AG09319 (cell line): ENCODE measurements at regions not wholly inside any gene's neighbourhood (a gene's known extent, or its start where the extent isn't known, plus 50 kb on each side); places are given as distances from the start of the nearest gene placed in this dataset.
"Not testable (repeated sequence)": the region's sequence is repeated elsewhere in the genome, so short reads cannot be mapped to it uniquely, and the experiment has no call there.

Source experiments
- DNase-seq: peaks from one replicate; pipeline ENCODE4 v3.0.0-alpha.2; 2010; ENCODE audit warnings: low read depth; ENCODE audit errors: extremely low read depth
- TF ChIP-seq, protein P1 (sequence below): IDR thresholded peaks from 2 replicates; pipeline ENCODE4 v1.5.1; 2011; ENCODE audit warnings: low read depth, mild to moderate bottlenecking, inconsistent platforms, low read length, moderate library complexity

DNA sequence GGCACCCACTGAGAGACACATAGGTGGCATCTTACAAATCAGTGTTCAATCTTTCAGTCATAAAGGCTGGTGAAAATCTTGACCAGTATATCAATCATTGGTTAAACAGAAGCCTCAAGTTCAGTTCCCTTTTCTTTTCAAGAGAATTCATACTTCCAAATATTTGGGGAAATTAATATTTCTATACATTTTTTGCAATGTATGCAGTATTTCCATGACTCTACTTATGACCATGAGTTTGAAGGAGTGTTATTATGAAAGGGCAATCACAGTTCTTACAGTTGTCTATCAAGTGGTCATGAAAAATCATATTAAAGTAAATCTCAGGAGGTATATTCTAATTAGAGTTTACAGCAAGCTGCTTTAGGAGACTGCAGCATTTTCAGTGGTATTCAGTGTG, 724.0 kb downstream of the ANKRD7 start:
- DNase-seq = no peak
- TF ChIP-seq, protein P1, sequence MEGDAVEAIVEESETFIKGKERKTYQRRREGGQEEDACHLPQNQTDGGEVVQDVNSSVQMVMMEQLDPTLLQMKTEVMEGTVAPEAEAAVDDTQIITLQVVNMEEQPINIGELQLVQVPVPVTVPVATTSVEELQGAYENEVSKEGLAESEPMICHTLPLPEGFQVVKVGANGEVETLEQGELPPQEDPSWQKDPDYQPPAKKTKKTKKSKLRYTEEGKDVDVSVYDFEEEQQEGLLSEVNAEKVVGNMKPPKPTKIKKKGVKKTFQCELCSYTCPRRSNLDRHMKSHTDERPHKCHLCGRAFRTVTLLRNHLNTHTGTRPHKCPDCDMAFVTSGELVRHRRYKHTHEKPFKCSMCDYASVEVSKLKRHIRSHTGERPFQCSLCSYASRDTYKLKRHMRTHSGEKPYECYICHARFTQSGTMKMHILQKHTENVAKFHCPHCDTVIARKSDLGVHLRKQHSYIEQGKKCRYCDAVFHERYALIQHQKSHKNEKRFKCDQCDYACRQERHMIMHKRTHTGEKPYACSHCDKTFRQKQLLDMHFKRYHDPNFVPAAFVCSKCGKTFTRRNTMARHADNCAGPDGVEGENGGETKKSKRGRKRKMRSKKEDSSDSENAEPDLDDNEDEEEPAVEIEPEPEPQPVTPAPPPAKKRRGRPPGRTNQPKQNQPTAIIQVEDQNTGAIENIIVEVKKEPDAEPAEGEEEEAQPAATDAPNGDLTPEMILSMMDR = no peak

DNA sequence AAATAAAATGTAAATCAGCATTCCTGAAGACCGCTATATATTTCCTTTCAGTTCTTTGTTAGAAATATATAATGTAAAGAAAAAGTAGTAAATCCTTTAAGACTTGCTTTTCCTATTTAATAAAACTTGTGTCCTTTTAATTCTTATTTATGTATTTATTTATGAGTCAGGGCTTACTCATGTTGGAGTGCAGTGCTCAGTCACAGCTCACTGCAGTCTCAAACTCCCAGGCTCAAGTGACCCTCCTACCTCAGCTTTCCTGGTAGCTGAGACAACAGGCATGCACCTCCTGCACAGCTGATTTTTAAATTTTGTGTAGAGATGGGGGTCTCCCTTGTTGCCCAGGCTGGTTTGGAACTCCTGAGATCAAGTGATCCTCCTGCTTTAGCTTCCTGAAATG, 724.5 kb downstream of the ANKRD7 start:
- TF ChIP-seq, protein P1 = no peak
- DNase-seq = no peak

DNA sequence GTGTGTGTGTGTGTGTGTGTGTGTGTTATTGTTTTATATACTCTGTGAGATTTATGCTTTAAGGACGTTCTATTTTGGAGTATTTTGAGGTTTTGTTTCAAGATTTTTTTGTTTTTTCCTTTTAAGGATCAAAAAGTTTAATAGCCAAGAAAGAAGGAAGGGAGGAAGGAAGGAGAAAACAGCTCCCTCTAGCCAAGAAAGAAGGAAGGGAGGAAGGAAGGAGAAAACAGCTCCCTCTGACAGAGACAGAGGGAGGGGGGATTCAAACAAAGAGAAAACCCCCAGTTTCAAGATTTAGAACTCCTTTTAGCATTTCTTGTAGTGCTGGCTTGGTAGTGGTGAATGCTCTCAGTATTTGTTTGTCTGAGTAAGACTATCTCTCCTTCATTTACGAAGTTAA, 731.8 kb downstream of the ANKRD7 start:
- DNase-seq = not testable (repeated sequence)

DNA sequence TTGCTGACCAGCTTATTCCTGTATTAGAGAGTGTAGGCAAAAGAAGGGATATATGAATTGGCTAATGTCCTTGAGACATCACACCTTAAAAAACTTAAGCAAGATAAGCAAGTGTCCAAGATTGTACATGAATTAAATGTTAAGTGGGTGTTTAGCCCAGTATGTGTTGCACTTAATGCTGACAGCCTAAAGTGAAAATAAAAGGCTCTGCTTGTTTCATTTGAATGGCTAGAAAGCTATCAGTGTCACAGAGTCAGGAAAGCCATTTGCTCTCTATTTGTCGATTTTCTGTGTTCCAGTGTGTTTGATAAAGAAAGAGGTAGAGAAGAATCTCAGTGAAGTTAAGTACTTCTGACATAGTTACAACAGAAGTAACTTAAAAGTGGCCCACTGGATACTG, 744.9 kb downstream of the ANKRD7 start:
- TF ChIP-seq, protein P1 = no peak
- DNase-seq = no peak

DNA sequence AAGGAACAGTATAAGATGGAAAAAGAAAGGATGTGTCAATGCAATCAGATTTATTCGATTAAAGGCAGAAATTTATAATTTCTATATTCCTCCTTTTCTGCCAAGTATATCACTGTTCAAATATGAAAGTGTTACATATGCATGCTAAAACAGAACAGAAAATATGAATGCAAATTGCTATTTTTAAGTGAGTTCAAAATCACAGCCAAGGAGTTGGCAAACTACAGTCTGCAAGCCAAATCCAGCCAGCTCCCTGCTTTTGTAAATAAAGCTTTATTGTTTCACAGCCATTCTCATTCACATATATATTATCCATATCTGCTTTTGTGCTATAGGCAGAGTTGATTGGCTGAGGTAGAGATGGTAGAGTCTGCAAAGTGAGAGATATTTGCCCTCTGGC, 747.2 kb downstream of the ANKRD7 start:
- TF ChIP-seq, protein P1 = no peak
- no peak for DNase-seq

DNA sequence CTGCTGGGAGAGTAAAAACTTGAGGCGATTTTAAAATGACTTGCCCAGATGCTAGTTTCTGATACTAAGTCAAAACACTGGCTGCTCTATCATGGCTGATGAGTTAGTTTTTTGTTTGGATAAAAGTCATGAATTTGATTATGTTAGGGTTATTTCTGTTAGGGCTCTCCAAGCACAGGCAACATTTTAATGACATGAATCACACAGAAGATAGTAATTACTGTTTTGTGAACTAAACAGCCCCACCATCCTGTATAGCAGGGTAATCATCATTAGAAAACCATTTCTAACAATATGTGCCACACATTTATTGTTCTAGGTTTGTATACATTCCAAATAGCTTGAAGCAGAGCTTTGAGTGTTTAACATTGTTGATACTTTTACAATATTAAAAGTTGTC, 750.3 kb downstream of the ANKRD7 start:
- TF ChIP-seq, protein P1 = no peak
- no peak for DNase-seq

DNA sequence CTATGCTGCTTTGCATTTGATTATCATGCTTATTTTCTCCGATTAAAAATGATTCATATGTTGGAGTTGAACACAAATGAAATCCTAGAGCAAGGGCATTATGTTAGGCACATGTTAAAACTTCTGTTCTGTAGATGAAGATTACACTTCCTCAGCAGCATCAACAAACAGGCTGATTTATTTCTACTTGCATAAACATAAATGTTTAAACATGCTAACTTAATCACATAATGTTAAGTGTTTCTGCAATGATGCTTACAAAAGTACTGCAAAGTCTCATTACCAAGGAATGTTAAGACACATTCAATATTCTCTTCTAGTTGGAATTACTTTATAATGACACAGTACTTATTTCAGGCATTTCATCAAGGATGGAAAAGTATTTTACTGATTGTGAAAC, 770.8 kb downstream of the ANKRD7 start:
- DNase-seq = no peak
- TF ChIP-seq, protein P1 = no peak

DNA sequence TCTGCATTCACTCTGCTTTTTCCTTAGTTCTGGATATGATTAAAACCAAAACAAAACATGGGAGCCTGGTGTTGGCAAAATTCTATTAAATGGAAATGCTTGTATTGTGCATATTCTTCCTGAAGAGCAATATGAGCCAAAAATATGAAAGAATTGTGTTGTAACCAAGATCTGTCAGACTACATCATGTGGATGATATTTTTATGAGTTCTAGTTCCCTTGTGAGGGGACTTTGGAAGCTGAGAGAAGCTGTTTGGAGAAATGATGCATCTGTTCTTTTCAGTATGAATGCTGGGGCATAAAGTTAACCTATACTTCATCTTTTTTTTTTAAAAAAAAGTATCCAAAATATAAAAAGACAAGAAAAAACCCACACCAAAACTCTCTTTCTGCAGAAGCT, 782.7 kb downstream of the ANKRD7 start:
- no peak for DNase-seq
- TF ChIP-seq, protein P1 = no peak
